ENCODE measurements at regions not wholly inside any gene's neighbourhood (a gene's known extent, or its start where the extent isn't known, plus 50 kb on each side); places are given as distances from the start of the nearest gene placed in this dataset.

DNA sequence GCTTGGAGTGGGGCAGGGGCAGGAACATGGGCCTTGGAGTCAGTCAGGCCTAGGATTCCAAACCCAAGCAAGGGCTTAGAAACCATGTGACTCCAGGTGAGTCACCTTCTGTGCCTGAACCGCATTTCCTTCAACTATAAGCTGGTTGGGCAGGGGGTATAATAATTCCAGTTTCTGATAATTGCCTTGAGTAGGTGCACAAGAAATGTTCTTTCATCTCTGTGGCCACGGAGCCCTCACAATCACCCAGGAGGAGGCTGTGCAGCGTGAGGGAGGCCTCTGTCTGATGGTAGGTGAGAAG lies 112.1 kb upstream of the HAAO start:
- TF ChIP-seq POLR2A (IDR thresholded peaks at IDR 0.05; ENCODE audit: low read depth, low read length) (no peak), TAF1 (IDR thresholded peaks at IDR 0.05; ENCODE audit: low read depth, low read length) (no peak), POLR2AphosphoS5 (IDR thresholded peaks at IDR 0.05; ENCODE audit: low read depth, low read length) (no peak), PAX5 (IDR thresholded peaks at IDR 0.05; ENCODE audit: insufficient read depth, low read length, severe bottlenecking) (no peak), POU2F2 (IDR thresholded peaks at IDR 0.05; ENCODE audit: low read depth, low read length) (no peak)
